Activated effector memory CD4-positive, alpha-beta T cell treated with anti-CD3 and anti-CD28 coated beads, Interleukin-2, amount 50 U/mL, for 16 hours (primary cell): ENCODE measurements at regions not wholly inside any gene's neighbourhood (a gene's known extent, or its start where the extent isn't known, plus 50 kb on each side); places are given as distances from the start of the nearest gene placed in this dataset.
"Not testable (repeated sequence)": the region's sequence is repeated elsewhere in the genome, so short reads cannot be mapped to it uniquely, and the experiment has no call there.

Source experiments
- DNase-seq: peaks from one replicate; pipeline ENCODE4 v3.0.0-alpha.2; 2020

DNA sequence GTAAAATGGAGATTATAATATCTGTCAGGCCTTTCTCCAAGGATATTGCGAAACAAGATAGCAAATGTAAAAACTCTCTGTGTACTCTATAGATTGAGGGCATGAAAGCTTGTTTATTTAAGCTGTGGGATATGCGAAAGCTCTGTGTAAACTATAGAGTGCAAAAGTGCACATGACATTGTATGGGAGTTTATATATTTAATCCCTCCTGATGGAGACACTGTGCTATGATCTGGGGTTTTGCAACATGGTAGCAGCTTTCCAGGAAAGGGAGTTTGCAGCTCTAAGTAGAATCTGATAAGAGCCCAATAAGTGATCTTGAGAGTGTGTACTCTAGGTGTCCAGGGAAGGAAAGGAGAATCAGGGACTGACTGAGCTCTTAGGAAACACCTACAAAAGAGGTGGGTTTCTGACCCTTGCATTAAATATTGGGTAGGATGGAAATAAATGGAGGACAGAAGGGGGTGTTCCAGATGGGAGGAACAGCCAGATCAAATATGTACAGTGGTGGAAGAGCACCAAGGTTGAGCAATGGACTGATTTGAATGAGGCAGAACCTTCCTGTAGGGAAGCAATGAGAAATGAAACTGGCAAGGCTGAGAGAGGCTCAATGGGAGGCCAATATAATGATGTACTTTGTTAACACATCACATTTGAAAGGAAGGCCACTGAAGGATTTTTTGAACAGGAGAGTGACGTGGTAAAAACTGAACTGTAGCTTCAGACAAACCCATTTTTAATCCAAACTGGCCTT, 450.1 kb downstream of the GJA1 start:
- no peak for DNase-seq

DNA sequence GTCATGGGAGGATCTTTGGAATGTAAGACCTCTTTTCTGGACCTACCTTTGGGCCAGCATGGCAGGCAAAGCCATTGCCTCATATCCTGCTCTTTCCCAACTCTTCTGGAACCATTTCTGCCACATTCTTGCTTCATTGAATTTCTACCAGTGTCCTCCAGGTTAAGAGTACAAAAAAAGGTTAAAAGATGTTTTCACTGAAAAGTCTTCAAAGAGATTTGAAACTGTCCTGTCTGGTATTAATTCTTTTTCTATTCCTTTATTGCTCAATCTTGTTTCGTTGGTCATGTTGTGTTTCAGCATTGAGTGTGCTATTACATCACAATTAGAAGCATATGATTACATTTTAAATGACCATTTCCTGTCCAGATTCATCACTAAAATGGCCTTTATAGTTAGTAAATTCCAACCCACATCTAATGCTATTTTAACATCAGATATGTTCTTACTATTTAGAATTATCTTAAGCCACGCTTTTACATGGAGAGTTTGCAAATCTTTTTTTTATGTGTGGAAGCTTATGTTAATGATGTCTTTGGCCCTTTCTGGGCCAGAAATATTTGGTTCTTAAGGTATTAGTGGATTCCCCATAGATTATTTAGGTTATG, 450.9 kb downstream of the GJA1 start:
- no peak for DNase-seq

GRCh38 chr6:121887724-121888123, 452.3 kb downstream of the GJA1 start:
- DNase-seq, result no peak

GRCh38 chr6:121890307-121890910, 455.0 kb downstream of the GJA1 start:
- no peak for DNase-seq

DNA sequence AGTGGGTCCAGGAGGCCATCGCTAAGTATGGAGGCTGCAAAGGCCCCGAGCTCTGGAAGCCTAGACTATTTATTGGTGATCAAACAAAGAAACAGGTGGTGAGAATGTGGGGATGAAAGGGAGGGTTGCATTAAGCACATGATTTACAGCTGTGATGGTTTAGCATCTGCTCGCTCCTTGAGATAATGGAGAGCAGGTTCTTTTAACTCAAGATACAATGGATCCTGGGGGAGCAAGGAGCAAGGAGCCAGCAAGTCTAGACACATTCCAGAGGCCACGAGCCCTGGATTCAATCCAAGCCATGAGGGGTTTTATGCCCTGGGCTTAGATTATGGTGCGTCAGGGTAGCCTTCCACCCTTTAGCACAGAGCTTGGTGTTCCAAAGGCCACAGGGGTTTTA, 460.3 kb downstream of the GJA1 start:
- not testable (repeated sequence) for DNase-seq

DNA sequence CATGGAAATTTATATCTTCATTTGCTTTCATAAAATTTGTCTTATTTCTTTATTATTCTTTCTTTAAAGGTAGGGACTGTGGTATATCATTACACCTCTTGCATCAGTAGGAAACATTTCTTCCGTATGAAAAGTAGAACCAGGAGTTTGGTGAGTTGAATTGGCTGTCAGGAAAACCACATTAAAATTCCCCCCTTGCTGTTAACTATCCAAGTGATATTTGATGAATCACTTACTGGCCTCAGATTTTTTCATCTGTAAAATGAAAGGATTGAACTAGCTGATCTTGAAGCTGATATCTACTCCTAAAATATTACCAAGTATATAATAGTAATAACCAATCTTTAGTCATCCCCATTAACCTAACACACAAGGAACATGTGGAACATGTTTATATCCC, 460.9 kb downstream of the GJA1 start:
- no peak for DNase-seq

DNA sequence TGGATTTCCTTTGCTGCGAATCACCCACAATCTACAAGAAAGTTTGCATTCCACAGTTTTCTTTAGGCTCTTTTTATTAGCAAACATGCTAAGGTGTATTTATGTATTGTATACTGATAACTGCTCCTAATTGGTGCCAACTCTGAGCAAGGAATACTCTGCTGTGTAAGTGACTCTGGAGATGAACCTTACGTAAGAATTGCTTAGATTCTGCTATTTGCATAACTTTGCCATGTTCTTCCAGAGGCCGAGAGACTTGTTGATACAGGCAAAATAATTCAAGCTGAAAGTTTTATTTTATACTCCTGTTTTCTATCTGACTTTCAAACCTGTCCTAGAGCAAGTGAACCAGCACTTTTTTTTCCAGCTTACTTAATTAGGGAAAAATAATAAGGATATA, 461.3 kb downstream of the GJA1 start:
- DNase-seq, result no peak

DNA sequence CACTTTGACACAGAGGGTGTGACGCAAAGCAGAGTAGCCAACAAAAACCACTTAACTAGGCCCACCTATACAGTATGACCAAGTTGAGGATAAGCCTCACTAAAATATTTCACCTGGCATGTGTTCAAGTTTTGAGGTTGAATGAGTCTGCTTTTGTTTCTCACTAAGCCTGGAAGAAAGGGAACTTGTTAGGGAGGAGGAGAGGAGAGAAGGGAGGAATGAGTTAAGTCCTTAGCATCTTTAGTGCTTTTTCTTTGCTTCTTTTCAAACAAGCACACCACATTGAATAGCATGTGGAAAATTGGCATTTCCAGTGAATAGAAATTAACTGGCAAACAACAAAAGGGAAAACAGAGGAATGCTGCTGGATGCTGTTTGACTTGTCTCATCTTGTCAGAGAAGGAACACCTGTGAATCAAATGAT, 461.9 kb downstream of the GJA1 start:
- no peak for DNase-seq

- no peak for DNase-seq
These were observed 466.0 kb downstream of the GJA1 start for GRCh38 chr6:121901432-121901831.

GRCh38 chr6:121904559-121904958, 469.1 kb downstream of the GJA1 start:
- DNase-seq, result no peak

DNA sequence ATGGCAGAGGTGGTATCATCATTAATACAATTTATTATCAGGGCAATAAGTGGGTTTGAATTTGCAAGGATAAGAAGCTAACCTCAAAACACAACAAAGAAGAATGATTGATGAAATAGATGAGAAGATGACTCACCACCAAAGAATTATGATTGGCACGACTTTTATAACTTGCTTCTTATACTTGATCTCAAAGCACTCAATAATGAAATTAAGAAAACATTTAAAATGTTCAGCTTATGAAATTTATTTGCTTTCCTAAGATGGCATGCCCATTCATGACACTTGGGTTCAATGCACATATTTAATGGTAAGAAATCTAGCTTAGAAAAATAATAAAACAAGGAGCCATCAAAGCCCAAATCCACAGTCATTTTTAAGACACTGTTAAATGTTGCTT, 477.5 kb downstream of the GJA1 start:
- DNase-seq, result no peak

DNA sequence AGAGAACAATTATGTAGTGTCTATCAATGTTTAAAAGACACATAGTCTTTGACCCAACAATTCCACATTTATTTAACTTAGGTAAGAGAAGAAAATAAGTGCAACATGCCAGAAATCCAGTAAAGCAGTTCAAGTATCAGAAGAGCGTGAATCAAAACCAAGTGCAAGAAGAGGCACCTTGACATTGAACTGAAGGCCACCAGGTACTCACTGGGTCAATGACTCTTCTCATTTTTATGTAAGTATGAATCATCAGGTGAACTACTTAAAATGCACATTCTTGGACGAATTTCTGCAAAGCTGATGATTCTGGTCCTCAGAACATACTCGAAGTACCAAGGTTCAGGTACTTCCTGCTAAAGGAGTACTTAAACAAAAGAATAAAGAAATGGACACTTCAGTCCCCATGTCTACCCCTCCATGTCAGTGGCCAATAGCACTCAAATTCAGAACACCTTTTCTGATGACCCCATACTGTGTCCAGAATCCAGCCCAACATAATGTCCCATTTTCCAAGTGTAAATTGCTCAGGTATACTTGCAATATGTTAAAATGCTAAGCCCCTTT, 481.9 kb downstream of the GJA1 start:
- DNase-seq, result no peak

- DNase-seq, result no peak
These were observed 481.5 kb upstream of the HSF2 start for GRCh38 chr6:121917834-121918559.

DNA sequence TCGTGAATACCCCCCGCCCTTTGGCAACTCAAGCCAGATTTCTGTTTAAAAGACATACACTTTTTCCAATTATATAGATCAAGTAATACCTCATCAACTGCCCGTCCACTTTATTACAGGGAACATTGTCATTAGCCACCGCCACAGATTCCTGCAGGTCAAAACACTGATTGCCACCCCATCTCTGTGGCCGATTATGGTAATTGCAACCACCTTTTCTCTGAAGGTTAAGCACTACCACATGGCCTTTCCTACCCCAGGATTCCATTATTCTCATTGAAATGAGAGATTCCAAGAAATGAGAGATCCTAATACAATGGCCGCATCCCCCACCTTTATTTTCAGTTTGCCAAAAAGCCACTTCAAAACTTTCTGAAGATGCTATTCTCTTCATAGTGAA, 478.8 kb upstream of the HSF2 start:
- DNase-seq, result no peak

- no peak for DNase-seq
These were observed 474.4 kb upstream of the HSF2 start for GRCh38 chr6:121925024-121925423.

DNA sequence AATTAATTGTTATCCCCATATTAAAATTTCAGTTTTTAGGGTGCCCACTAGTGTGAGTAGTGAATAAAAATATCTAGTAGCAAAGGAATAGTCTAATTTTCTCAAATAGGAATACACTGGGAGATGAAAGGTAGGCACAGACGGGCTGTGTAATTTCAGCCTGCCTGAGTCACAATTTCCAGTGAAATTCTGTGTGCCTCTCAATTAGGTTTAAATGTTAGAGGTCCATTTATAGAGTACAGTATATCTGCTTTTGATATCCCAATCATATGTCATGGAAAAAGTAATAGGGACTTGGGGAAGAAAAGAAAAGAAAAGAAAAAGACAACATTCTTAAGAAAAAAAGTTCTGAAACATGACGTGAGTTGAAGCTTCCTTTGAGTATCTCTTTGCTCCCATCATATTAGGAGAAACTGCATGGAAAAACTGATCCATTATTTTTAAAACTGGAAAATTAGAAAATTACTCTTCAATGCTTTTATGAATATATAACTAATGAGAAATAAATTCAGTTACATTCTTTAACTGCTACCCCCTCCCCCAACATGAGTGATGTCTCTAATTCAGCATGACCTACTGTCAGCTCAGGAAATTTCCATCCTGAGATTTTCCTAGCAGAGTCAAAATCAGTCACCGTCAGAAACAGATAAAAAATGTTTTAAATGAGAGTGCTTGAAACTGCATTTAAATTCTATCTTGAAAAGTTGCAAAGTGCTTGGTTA, 473.8 kb upstream of the HSF2 start:
- DNase-seq, result no peak

- DNase-seq, result no peak
These were observed 470.2 kb upstream of the HSF2 start for GRCh38 chr6:121929301-121929700.

- no peak for DNase-seq
These were observed 467.1 kb upstream of the HSF2 start for GRCh38 chr6:121932076-121932991.

- no peak for DNase-seq
These were observed 465.0 kb upstream of the HSF2 start for GRCh38 chr6:121934451-121934850.

DNA sequence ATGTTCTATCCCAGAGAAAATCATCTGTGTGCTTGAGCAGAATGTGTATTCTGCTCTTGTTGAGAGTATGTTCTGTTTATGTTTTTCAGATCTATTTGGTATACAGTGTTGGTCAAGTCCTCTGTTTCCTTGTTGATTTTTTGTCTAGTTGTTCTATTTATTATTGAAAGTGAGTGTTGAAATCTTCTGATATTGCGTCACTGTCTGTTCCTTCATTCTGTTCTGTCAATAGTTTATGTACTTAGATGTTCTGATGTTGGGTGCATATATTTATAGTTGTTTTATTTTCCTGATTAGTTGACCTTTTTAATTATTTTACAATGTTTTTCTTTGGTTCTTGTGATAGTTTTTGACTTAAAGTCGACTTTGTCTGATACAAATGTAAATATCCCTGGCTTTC, 458.7 kb upstream of the HSF2 start:
- no peak for DNase-seq

DNA sequence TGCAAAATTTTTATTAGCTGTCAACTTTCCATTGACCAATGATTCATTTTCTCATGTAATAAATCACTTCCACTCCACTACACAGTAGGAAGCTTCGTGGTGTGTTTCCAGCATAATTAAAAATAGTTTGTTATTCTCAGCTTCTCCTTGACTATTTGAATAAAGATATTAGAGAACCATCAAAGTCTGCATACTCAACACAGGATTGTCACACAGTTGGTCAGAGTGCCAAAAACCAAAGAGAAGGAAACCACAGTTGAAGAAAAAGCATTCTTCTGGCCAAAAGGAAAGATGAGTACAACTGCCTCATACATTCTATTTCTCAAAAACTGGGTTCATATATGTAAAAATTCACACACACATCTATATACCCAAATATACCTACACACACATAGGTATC, 455.1 kb upstream of the HSF2 start:
- no peak for DNase-seq

DNA sequence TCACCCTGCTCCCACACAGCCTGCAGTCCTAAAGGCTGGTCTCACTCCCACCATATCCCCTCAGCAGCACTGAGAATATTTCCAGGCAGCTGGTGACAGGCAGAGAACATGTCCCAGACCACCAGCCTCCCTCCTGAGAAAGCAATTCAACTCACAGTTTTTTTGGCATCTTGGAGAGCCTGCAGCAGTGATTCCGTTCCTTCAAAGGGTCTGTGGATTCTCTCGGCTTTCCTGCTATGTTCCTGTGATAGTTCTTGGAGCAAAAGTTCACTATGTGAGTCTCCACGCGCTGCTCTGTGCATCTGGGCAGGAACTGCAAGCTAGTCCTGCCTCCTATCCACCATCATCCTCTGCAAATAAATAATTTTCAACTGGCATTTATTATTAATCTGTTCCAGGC, 448.3 kb upstream of the HSF2 start:
- DNase-seq, result no peak
